ENCODE measurements at regions not wholly inside any gene's neighbourhood (a gene's known extent, or its start where the extent isn't known, plus 50 kb on each side); places are given as distances from the start of the nearest gene placed in this dataset.

GRCh38 chr5:135159626-135160025 is 125.6 kb upstream of the PITX1 start:
- H3K4me3 ChIP-seq (replicated peaks in 1 of 3; ENCODE audit: insufficient read depth in 1 of 3, low read depth in 1 of 3, low read length in 3 of 3), result no peak overlapping the region
- H3K9me3 ChIP-seq (replicated peaks; ENCODE audit: control insufficient read depth, insufficient read depth, low read length), result no peaks in the 10 kb centered on the region
- H3K27me3 ChIP-seq (ENCODE audit: control insufficient read depth in 2 of 2, insufficient read depth in 2 of 2, low read length in 2 of 2), result peaks cover 13 to 18% of the 10 kb centered on the region in 2 experiments
- no peaks in the 10 kb centered on the region for H4K20me1 ChIP-seq (replicated peaks; ENCODE audit: control insufficient read depth, extremely low read depth, insufficient read depth, low read length)
- no peaks in the 10 kb centered on the region for H3K9me1 ChIP-seq (replicated peaks; ENCODE audit: control insufficient read depth, extremely low read depth, insufficient read depth, low read length)
- H3K4me1 ChIP-seq (ENCODE audit: control insufficient read depth, extremely low read depth, insufficient read depth, low read length), result no peaks in the 10 kb centered on the region
- ChIA-PET CTCF (no interaction called here), POLR2A (no interaction called here)
- dilution Hi-C loops (cut with MboI; ENCODE audit: extremely low pct_ligation_motif_present, low sequenced_read_pairs) (no loop called here), intact Hi-C loops (cut with micrococcal nuclease) (no loop called here)
- H3K27ac ChIP-seq (ENCODE audit: insufficient read depth, low read depth, low read length), result no peak overlapping the region
- TF ChIP-seq POLR2A (IDR thresholded peaks at IDR 0.05; ENCODE audit: low read depth, low read length) (no peak), EZH2 (IDR thresholded peaks at IDR 0.05; ENCODE audit: borderline replicate concordance, low read depth, low read length, severe bottlenecking) (no peak), GATA2 (IDR thresholded peaks at IDR 0.05; ENCODE audit: insufficient read depth, insufficient read length, low read depth, low read length) (no peak), MYC (IDR thresholded peaks at IDR 0.05; ENCODE audit: low read depth, low read length) (no peak), POLR2AphosphoS5 (IDR thresholded peaks at IDR 0.05; ENCODE audit: insufficient read depth, low read depth, low read length) (no peak), FOS (IDR thresholded peaks at IDR 0.05; ENCODE audit: borderline replicate concordance, insufficient read depth, low read length) (no peak), JUN (IDR thresholded peaks at IDR 0.05; ENCODE audit: borderline replicate concordance, insufficient read depth, insufficient read length, low read depth) (no peak), MAX (IDR thresholded peaks at IDR 0.05; ENCODE audit: insufficient read depth, insufficient read length) (no peak), CTCF (IDR thresholded peaks at IDR 0.05; ENCODE audit: extremely low read depth in 1 of 2, insufficient read depth in 1 of 2, low read depth in 1 of 2, low read length in 2 of 2) (no peak)
- FAIRE-seq, result no peak
- DNase-seq (ENCODE audit: low read depth, low spot score), result no peak
- H3K4me2 ChIP-seq (ENCODE audit: insufficient read depth, low read length), result no peak overlapping the region
- H3K36me3 ChIP-seq (ENCODE audit: control insufficient read depth in 2 of 2, extremely low read depth in 1 of 2, insufficient read depth in 2 of 2, low read length in 2 of 2), result no peaks in the 10 kb centered on the region
- H3K9ac ChIP-seq (replicated peaks; ENCODE audit: extremely low read depth, insufficient read depth, low read length), result no peak overlapping the region
- no TSS peak for BruUV-seq (replicated peaks)
- H3K79me2 ChIP-seq (ENCODE audit: control insufficient read depth, insufficient read depth, low read length), result no peaks in the 10 kb centered on the region
- no peak overlapping the region for H2AFZ ChIP-seq (ENCODE audit: low read depth, low read length)
